Fibroblast of pulmonary artery (primary cell): ENCODE measurements at regions not wholly inside any gene's neighbourhood (a gene's known extent, or its start where the extent isn't known, plus 50 kb on each side); places are given as distances from the start of the nearest gene placed in this dataset.
A peak's percentile ranks its signal among the peaks of the same experiment; 100 is the strongest.

Source experiments
- DNase-seq: peaks from one replicate; pipeline ENCODE4 v3.0.0-alpha.2; 2010; ENCODE audit warnings: low read depth
- H3K4me3 ChIP-seq: replicated peaks from 2 replicates; pipeline ENCODE4 v1.5.1; 2011; ENCODE audit warnings: low read depth, mild to moderate bottlenecking, control low read depth, low read length, moderate library complexity
- TF ChIP-seq, protein P1 (sequence below): IDR thresholded peaks from 2 replicates; pipeline ENCODE4 v1.5.1; 2011; ENCODE audit warnings: mild to moderate bottlenecking, control low read depth, low read length, inconsistent platforms; ENCODE audit errors: missing control alignments

DNA sequence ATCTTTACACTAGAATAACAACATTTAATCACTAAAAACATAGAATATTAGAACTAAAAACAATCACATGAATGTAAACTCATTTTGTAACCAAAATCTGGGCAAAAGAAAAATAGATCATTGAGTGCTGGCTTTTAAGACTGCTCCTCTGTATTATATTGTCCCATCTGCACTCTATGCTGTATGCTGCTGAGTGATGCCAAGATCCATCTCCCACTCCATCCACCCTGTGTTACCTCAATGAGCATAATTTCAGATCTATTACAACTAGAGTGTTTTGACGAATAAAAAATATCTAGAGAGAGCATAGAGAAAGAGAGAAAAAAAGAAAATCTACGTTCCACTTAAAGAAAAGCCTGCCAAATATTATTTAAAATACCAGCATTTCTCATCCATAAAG, 1060.4 kb downstream of the ZPLD1 start:
- TF ChIP-seq, protein P1, sequence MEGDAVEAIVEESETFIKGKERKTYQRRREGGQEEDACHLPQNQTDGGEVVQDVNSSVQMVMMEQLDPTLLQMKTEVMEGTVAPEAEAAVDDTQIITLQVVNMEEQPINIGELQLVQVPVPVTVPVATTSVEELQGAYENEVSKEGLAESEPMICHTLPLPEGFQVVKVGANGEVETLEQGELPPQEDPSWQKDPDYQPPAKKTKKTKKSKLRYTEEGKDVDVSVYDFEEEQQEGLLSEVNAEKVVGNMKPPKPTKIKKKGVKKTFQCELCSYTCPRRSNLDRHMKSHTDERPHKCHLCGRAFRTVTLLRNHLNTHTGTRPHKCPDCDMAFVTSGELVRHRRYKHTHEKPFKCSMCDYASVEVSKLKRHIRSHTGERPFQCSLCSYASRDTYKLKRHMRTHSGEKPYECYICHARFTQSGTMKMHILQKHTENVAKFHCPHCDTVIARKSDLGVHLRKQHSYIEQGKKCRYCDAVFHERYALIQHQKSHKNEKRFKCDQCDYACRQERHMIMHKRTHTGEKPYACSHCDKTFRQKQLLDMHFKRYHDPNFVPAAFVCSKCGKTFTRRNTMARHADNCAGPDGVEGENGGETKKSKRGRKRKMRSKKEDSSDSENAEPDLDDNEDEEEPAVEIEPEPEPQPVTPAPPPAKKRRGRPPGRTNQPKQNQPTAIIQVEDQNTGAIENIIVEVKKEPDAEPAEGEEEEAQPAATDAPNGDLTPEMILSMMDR, result no peak
- no peak for DNase-seq
- no peak overlapping the region for H3K4me3 ChIP-seq

DNA sequence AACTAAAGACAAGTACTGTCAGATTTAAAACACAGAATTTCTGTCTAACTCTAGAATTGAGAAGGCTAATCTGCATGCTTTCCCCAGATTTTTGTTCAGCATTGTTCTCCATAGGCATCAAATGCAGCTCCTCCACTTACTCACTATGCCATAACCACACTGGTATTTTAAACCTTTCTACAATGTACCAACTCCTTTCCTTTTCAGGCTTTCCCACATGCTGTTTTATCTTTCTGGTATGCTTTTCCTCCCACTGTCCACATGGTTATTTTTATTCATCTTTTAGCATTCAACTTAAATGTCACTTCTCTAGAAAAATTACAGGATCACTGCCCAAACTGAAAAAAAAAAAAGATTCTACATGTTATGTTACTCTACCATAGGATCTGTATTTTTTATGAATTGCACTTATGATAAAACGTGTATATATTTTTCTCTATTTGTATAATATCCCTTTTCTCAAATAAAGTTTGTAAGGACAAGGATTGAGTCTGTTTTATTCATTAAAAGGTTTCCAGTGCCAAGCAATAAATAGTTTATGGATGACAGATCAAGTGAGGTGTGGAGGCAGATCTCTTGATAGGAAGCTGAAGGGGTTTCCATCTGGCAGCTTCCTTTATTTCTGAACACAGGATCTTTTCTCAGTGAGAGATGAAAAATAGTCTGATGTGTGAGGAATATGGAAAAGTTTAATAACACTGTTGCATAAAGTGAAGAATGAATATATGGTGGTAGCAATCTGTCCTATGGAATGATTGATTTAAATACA, 1064.5 kb downstream of the ZPLD1 start:
- no peak overlapping the region for H3K4me3 ChIP-seq
- TF ChIP-seq, protein P1, result no peak
- DNase-seq, result peak; percentile 60

DNA sequence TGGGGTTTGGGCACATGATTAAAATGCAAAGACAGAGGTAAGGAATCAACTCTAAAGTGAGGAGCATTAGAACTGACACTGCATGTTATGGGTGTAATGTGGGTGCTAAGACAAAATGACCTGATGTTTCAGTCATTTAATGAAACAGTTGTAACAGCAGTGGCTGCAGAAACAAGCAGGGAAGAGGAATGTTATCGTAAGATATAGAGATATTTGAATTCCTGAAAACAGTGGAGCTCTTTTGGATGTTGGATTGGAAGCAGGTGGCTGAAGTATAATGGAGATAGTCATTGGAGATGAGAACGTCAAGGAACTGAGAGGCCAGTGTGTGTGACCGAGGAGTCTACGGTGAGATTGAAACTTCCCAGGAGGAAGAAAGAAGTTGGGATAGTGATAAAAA, 1065.2 kb downstream of the ZPLD1 start:
- no peak for DNase-seq
- H3K4me3 ChIP-seq, result no peak overlapping the region
- TF ChIP-seq, protein P1, result no peak

DNA sequence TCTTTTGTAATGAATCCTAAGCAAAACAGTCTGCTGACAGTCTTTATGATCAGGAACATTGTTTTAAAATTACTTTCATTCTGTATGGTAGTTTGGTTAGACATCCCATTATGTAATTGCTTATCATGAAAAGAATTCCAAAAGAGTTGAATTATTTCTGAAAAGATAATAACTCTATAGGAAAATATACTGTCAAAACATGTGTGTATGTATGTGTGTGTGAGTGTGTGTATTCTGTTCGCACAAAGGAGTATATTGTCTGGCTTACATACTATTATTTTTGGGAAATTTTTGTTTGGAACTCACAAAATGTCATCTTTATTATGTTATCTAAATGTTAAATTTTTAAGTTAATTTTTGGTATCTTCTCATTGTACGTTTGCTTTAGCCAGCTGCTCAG, 1075.9 kb downstream of the ZPLD1 start:
- no peak overlapping the region for H3K4me3 ChIP-seq
- TF ChIP-seq, protein P1, result no peak
- no peak for DNase-seq

DNA sequence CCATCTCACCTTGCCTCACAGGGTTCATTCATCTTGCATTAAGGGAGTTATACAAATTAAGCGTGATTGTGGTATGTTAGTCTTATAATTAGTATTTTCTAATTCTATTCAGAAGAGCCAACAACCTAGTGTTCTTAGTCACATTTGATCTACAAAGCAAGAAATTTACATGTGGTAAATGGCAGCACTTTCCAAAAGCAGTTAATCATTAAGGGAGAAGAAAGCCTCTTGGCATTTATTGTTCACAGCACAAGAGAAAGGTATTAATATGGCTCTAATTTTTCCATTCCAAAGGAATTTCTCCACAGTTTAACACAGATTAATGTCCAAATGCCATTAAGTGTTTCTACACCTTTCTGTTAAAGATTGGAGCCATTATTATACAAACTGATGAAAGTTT, 1077.1 kb downstream of the ZPLD1 start:
- no peak overlapping the region for H3K4me3 ChIP-seq

DNA sequence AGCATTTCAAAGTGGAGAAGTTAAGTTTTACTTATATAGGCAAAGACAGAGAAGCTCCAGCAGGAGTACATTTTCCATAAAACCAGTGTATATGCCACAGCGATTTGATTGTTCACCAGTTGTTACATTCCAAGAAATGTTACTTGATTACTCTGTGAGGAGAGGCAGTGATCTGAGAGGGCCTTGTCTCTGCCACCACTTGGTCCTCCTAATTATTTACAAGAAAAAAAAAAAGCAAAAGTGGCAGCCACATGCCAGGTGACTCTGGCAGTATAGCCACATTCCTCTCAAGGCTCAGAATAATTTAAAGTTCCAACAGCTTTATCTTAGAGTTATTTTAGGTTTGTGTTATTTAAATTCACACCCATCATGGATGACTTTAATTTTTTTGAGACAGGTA, 1077.8 kb downstream of the ZPLD1 start:
- H3K4me3 ChIP-seq, result no peak overlapping the region
- TF ChIP-seq, protein P1, result no peak
- DNase-seq, result no peak

More for the DNA sequence above, 1077.1 kb downstream of the ZPLD1 start:
- TF ChIP-seq, protein P1, result no peak
- DNase-seq, result no peak

DNA sequence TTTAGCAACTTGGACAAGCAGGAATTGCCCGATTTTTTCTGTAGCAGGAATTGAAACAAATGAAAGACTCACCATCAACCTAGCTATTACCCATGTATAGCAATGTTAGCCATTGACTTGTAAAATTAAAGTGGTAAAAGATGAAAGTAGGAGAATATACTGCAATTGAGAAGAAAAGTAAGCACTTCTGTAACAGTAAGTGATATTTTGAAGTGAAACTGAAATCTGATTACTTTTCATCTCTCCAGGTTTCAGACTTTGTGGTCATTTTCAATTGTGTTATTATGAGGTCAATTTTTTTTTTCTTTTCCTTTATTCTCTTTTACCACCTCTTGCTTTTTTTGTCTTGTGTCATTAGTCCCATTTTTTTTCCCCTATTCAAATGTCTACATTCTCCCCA, 1078.2 kb downstream of the ZPLD1 start:
- H3K4me3 ChIP-seq, result no peak overlapping the region
- TF ChIP-seq, protein P1, result no peak
- no peak for DNase-seq
